ENCODE measurements at regions not wholly inside any gene's neighbourhood (a gene's known extent, or its start where the extent isn't known, plus 50 kb on each side); places are given as distances from the start of the nearest gene placed in this dataset.

GRCh38 chr3:118573912-118574311 lies 460.7 kb downstream of the IGSF11 start:
- Histone ChIP-seq H3K27me3 (ENCODE audit: insufficient read depth, low read length) (no peaks in the 10 kb centered on the region), H3K79me2 (ENCODE audit: insufficient read depth, low read length) (no peaks in the 10 kb centered on the region), H4K20me1 (ENCODE audit: insufficient read depth, low read length) (no peaks in the 10 kb centered on the region), H2AFZ (ENCODE audit: low read depth, low read length) (no peak overlapping the region), H3K4me2 (ENCODE audit: low read length) (no peak overlapping the region), H3K4me3 (ENCODE audit: insufficient read depth, low read depth, low read length) (no peak overlapping the region), H3K27ac (ENCODE audit: low read depth, low read length) (no peak overlapping the region), H3K9me3 (ENCODE audit: insufficient read depth, low read depth, low read length) (peaks cover 3% of the 10 kb centered on the region), H3K4me1 (ENCODE audit: insufficient read depth, low read length) (no peaks in the 10 kb centered on the region), H3K9ac (ENCODE audit: low read length) (no peak overlapping the region), H3K36me3 (ENCODE audit: insufficient read depth, low read length) (no peaks in the 10 kb centered on the region)
- Mint-ChIP-seq H3K4me3 (ENCODE audit: unreplicated experiment) (no peak overlapping the region), H3K27ac (ENCODE audit: unreplicated experiment) (no peak overlapping the region), H3K4me1 (ENCODE audit: low read depth, unreplicated experiment) (no peaks in the 10 kb centered on the region), H3K27me3 (ENCODE audit: low read depth, unreplicated experiment) (no peaks in the 10 kb centered on the region), H3K36me3 (ENCODE audit: low read depth, unreplicated experiment) (no peaks in the 10 kb centered on the region), H3K9me3 (ENCODE audit: unreplicated experiment) (peaks cover 2% of the 10 kb centered on the region)
- FAIRE-seq = no peak
- no peak for DNase-seq (ENCODE audit: low read depth)
- TF ChIP-seq EZH2 (IDR thresholded peaks at IDR 0.05; ENCODE audit: insufficient read depth, low read length) = no peak
- no peak for TF ChIP-seq CTCF (IDR thresholded peaks at IDR 0.05; ENCODE audit: insufficient read depth, low read depth, low read length)

GRCh38 chr3:118577055-118577777 lies 457.4 kb downstream of the IGSF11 start:
- H4K20me1 ChIP-seq (ENCODE audit: insufficient read depth, low read length) = no peaks in the 10 kb centered on the region
- H3K9ac ChIP-seq (ENCODE audit: low read length) = no peak overlapping the region
- no peaks in the 10 kb centered on the region for H3K4me1 ChIP-seq (ENCODE audit: insufficient read depth, low read length)
- H3K4me3 ChIP-seq (ENCODE audit: insufficient read depth, low read depth, low read length) = no peak overlapping the region
- no peaks in the 10 kb centered on the region for H3K36me3 ChIP-seq (ENCODE audit: insufficient read depth, low read length)
- H3K9me3 ChIP-seq (ENCODE audit: insufficient read depth, low read depth, low read length) = peaks cover 3% of the 10 kb centered on the region
- H3K27ac ChIP-seq (ENCODE audit: low read depth, low read length) = no peak overlapping the region
- Mint-ChIP-seq H3K27me3 (ENCODE audit: low read depth, unreplicated experiment) (no peaks in the 10 kb centered on the region), H3K4me1 (ENCODE audit: low read depth, unreplicated experiment) (no peaks in the 10 kb centered on the region), H3K9me3 (ENCODE audit: unreplicated experiment) (no peaks in the 10 kb centered on the region), H3K36me3 (ENCODE audit: low read depth, unreplicated experiment) (no peaks in the 10 kb centered on the region), H3K27ac (ENCODE audit: unreplicated experiment) (no peak overlapping the region), H3K4me3 (ENCODE audit: unreplicated experiment) (no peak overlapping the region)
- H3K79me2 ChIP-seq (ENCODE audit: insufficient read depth, low read length) = no peaks in the 10 kb centered on the region
- H3K27me3 ChIP-seq (ENCODE audit: insufficient read depth, low read length) = no peaks in the 10 kb centered on the region
- FAIRE-seq (no peak), DNase-seq (ENCODE audit: low read depth) (no peak)
- H3K4me2 ChIP-seq (ENCODE audit: low read length) = no peak overlapping the region
- TF ChIP-seq EZH2 (IDR thresholded peaks at IDR 0.05; ENCODE audit: insufficient read depth, low read length) (no peak), CTCF (IDR thresholded peaks at IDR 0.05; ENCODE audit: insufficient read depth, low read depth, low read length) (no peak)
- H2AFZ ChIP-seq (ENCODE audit: low read depth, low read length) = no peak overlapping the region

- no peaks in the 10 kb centered on the region for H3K4me1 Mint-ChIP-seq (ENCODE audit: low read depth, unreplicated experiment)
Measured at GRCh38 chr3:118578559-118578958, 456.1 kb downstream of the IGSF11 start.

More at GRCh38 chr3:118578559-118578958, 456.1 kb downstream of the IGSF11 start:
- Mint-ChIP-seq H3K9me3 (ENCODE audit: unreplicated experiment) (no peaks in the 10 kb centered on the region), H3K4me3 (ENCODE audit: unreplicated experiment) (no peak overlapping the region), H3K36me3 (ENCODE audit: low read depth, unreplicated experiment) (no peaks in the 10 kb centered on the region), H3K27me3 (ENCODE audit: low read depth, unreplicated experiment) (no peaks in the 10 kb centered on the region), H3K27ac (ENCODE audit: unreplicated experiment) (no peak overlapping the region)
- Histone ChIP-seq H4K20me1 (ENCODE audit: insufficient read depth, low read length) (no peaks in the 10 kb centered on the region), H3K9me3 (ENCODE audit: insufficient read depth, low read depth, low read length) (peaks cover 6% of the 10 kb centered on the region), H3K36me3 (ENCODE audit: insufficient read depth, low read length) (no peaks in the 10 kb centered on the region), H3K4me1 (ENCODE audit: insufficient read depth, low read length) (no peaks in the 10 kb centered on the region), H2AFZ (ENCODE audit: low read depth, low read length) (no peak overlapping the region), H3K79me2 (ENCODE audit: insufficient read depth, low read length) (no peaks in the 10 kb centered on the region), H3K4me2 (ENCODE audit: low read length) (no peak overlapping the region), H3K27me3 (ENCODE audit: insufficient read depth, low read length) (no peaks in the 10 kb centered on the region), H3K4me3 (ENCODE audit: insufficient read depth, low read depth, low read length) (no peak overlapping the region), H3K9ac (ENCODE audit: low read length) (no peak overlapping the region), H3K27ac (ENCODE audit: low read depth, low read length) (no peak overlapping the region)
- TF ChIP-seq EZH2 (IDR thresholded peaks at IDR 0.05; ENCODE audit: insufficient read depth, low read length) (no peak), CTCF (IDR thresholded peaks at IDR 0.05; ENCODE audit: insufficient read depth, low read depth, low read length) (no peak)
- DNase-seq (ENCODE audit: low read depth) (no peak), FAIRE-seq (no peak)

Data from astrocyte (in vitro differentiated cells and primary cell).